Thymus (tissue), 11 donors: ENCODE measurements at regions not wholly inside any gene's neighbourhood (a gene's known extent, or its start where the extent isn't known, plus 50 kb on each side); places are given as distances from the start of the nearest gene placed in this dataset.
"Not testable (repeated sequence)": the region's sequence is repeated elsewhere in the genome, so short reads cannot be mapped to it uniquely, and the experiment has no call there.

Experiments
- DNase-seq, 9 donors: peaks; one replicate each; pipeline ENCODE4 v3.0.0-alpha.2; 2013; ENCODE audit warnings: low spot score in 9 of 9, low read depth in 6 of 9, missing footprints in 1 of 9
- H3K27ac ChIP-seq, 2 donors: one replicate each; pipeline ENCODE4 v1.5.1; 2013; ENCODE audit warnings: control low read depth in 1 of 2, low read depth in 1 of 2, low read length in 1 of 2, mild to moderate bottlenecking in 1 of 2, moderate library complexity in 1 of 2
- H3K27me3 ChIP-seq, 2 donors: one replicate each; pipeline ENCODE4 v1.5.1; 2013; ENCODE audit warnings: low read length in 1 of 2; ENCODE audit not compliant: control insufficient read depth in 2 of 2, insufficient read depth in 1 of 2
- H3K36me3 ChIP-seq, 2 donors: one replicate each; pipeline ENCODE4 v1.5.1; 2013; ENCODE audit warnings: low read length in 1 of 2, mild to moderate bottlenecking in 1 of 2, moderate library complexity in 1 of 2; ENCODE audit not compliant: control insufficient read depth in 2 of 2, insufficient read depth in 2 of 2
- H3K4me1 ChIP-seq, 2 donors: one replicate each; pipeline ENCODE4 v1.5.1; 2013; ENCODE audit warnings: low read length in 2 of 2; ENCODE audit not compliant: control insufficient read depth in 2 of 2, insufficient read depth in 2 of 2
- H3K4me3 ChIP-seq, 2 donors: one replicate each; pipeline ENCODE4 v1.5.1; 2013; ENCODE audit warnings: low read length in 2 of 2, control low read depth in 1 of 2, mild to moderate bottlenecking in 1 of 2
- H3K9me3 ChIP-seq, 2 donors: one replicate each; pipeline ENCODE4 v1.5.1; 2013; ENCODE audit warnings: low read length in 1 of 2, mild to moderate bottlenecking in 1 of 2; ENCODE audit not compliant: control insufficient read depth in 2 of 2, insufficient read depth in 1 of 2
- WGBS: extraction: QIAGEN DNeasy Blood & Tissue Kit; methylation state at CpG from one replicate; pipeline ENCODE4 v1.1.7; 2013; 5-methylcytosine and 5-hydroxymethylcytosine counted together
- donor health status: healthy.

DNA sequence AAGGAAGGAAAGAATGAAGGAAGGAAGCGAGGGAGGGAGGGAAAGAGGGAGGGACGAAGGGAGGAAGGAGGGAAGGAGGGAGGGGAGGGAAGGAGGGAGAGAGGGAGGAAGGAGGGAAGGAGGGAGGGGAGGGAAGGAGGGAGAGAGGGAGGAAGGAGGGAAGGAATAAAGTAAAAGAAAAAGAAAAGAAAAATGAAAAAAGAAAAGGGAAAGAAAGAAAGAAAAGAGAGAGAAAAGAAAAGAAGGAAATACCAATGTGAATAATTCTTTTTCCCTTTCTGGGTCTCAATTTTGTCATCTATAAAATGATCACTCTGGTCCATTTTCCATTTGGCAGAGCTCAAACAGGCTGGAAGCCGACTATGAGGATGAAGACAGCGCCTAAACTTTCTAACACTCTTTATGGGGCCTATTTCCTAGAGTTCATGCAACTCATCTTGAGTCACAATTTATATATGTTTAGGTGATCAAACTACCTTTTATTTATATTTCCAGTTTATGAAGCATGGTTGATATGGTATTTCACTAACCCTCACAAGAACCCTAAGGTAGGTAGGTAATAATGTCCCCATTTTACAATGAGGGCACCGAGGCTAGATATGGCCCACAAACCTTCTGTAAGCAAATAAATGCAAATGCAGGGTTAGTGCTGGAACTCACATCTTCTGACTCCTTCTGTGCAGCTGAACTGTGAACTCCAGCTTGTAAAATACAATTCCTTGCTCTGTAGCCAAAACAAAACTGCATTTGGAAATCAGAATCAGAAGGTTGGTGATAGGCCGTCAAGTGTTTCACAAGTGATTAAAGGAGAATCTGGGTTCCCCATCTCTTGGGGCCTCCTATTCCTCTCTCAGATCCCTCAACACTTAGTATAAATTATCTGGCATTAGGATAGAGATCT is 434.3 kb downstream of the ETS1 start:
- Histone ChIP-seq H3K27me3 (no peaks in the 10 kb centered on the region), H3K4me3 (no peak overlapping the region), H3K4me1 (no peaks in the 10 kb centered on the region), H3K36me3 (no peaks in the 10 kb centered on the region), H3K9me3 (no peaks in the 10 kb centered on the region), H3K27ac (no peak overlapping the region)
- no peak for DNase-seq
- whole genome bisulfite sequencing: 96% methylated on average over 6 of the region's 6 CpGs

DNA sequence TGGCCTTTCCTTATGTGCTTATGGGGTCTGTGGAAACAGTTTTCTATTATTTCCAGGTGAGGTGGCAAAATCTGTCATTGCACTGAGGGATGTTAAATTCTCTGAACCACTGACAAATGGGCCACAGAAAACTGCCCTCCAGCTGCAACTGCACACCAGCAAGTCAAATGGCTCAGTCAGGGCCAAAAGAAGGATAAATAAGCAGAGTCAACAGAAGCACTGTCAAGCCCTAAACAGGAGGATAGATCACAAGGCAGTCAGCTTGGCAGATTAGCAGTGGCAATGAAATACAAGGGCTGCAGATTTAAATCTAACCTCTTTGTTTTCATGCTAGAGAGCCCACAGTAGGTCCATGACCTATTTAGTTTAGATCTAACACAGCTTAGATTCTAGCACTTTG is 435.6 kb downstream of the ETS1 start:
- Histone ChIP-seq H3K4me1 (no peaks in the 10 kb centered on the region), H3K36me3 (no peaks in the 10 kb centered on the region), H3K27me3 (no peaks in the 10 kb centered on the region), H3K27ac (no peak overlapping the region), H3K9me3 (no peaks in the 10 kb centered on the region), H3K4me3 (no peak overlapping the region)
- DNase-seq: no peak

DNA sequence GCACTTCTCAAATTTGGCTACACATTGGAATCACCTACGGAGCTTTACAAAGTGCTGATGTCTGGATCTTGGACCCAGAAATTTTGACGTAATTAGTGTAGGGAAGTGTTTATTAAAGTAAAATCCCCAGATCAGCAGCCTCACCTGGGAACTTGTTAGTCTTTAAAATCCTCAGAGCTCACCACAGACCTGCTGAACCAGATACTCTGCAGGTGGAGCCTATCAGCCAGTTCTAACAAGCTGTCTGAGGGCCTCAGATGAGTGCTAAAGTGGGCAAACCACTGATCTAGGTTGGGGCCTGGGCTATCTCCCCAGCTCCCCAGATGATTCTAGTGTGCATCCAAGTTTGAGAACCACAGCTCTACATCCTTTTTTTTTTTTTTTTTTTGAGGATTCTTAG is 436.0 kb downstream of the ETS1 start:
- Histone ChIP-seq H3K27ac (no peak overlapping the region), H3K4me3 (no peak overlapping the region), H3K4me1 (no peaks in the 10 kb centered on the region), H3K27me3 (no peaks in the 10 kb centered on the region), H3K36me3 (no peaks in the 10 kb centered on the region), H3K9me3 (no peaks in the 10 kb centered on the region)
- 98% methylated on average over 2 of the region's 2 CpGs for WGBS
- DNase-seq: no peak

DNA sequence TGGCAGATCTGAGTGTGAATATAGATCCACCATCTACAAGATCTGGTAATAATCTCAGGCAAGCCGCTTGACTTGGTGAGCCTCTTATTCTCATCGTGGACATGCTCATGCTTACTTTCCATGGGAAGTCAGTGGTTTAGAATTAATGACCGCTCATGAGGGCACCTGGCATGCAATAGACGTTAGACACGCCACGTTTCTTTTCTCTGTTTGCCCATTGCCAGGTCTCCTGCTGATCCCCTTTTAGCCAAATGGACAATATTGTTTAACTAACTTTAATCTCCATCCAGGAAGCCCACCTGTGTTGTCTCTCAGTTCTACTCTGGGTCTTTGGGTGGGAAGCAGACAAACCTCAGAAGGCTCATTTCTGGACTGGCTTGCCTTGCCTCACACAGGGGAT is 439.1 kb downstream of the ETS1 start:
- DNase-seq: no peak
- H3K4me1 ChIP-seq: no peaks in the 10 kb centered on the region
- WGBS: 98% methylated on average over 6 of the region's 6 CpGs

DNA sequence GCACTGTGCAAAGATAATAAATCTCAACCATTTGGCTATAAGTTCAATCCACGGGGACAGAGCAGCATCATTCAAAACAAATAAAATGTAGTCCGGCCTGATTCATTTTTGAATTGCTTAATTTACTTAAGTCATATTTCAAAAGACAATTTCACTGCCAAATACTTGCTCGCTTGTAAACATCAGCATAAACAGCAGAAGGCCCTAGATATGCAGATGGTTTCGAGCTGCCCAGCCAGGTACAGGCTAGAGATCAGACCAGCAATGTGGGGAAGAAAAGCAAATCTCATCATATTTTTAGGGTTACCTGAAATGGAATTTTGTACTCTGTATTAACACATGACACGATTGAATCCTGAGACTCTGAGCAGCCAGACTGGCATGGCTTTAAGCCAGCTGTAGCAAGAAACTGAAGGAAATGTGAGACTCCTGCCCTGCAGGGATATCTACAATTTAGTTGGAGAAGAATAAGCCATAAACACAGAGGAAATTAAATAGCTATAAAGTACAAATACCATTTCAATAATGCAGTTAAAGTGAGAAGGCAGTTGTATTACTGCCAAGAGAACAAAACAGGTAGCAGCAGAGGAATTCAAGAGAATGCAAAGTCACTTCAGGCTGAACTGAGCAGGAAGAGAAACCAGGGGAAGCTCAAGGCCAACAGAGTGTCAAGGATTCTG is 440.3 kb downstream of the ETS1 start:
- no peak for DNase-seq
- no peak overlapping the region for H3K27ac ChIP-seq
- 88% methylated on average over 5 of the region's 5 CpGs for WGBS

More for the DNA sequence above, 439.1 kb downstream of the ETS1 start:
- Histone ChIP-seq H3K36me3 (no peaks in the 10 kb centered on the region), H3K27me3 (no peaks in the 10 kb centered on the region), H3K4me3 (no peak overlapping the region), H3K27ac (no peak overlapping the region), H3K9me3 (no peaks in the 10 kb centered on the region)

DNA sequence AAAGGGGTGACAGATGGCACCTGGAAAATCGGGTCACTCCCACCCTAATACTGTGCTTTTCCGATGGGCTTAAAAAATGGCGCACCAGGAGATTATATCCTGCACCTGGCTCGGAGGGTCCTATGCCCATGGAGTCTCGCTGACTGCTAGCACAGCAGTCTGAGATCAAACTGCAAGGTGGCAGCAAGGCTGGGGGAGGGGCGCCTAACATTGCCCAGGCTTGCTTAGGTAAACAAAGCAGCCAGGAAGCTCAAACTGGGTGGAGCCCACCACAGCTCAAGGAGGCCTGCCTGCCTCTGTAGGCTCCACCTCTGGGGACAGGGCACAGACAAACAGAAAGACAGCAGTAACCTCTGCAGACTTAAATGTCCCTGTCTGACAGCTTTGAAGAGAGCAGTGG is 447.1 kb downstream of the ETS1 start:
- not testable (repeated sequence) for H3K4me1 ChIP-seq, DNase-seq, H3K36me3 ChIP-seq, H3K9me3 ChIP-seq, H3K27me3 ChIP-seq, H3K4me3 ChIP-seq, H3K27ac ChIP-seq
- WGBS: 99% methylated on average over 5 of the region's 6 CpGs

More for the DNA sequence above, 440.3 kb downstream of the ETS1 start:
- Histone ChIP-seq H3K27me3 (no peaks in the 10 kb centered on the region), H3K4me3 (no peak overlapping the region), H3K36me3 (no peaks in the 10 kb centered on the region), H3K9me3 (no peaks in the 10 kb centered on the region), H3K4me1 (no peaks in the 10 kb centered on the region)

DNA sequence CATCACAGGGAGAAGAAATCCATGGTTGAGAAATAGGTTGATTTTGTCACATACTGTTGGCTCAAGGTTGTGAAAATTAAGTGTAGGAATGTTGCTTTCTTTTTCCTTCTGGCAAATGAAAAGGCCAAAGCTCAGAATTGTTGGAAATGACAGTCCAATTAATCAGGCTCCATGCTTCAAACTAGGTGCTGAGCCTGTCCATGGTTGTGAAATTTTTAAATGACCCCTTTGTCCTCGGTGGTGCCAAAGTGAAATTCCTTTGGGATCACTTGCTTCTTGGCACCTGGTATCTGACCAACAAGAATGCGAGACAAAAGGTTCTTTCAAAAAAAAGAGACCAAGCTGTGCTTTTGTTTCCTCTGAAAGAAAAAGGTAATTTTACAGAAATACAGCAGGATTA is 451.9 kb downstream of the ETS1 start:
- Histone ChIP-seq H3K4me3 (no peak overlapping the region), H3K4me1 (no peaks in the 10 kb centered on the region), H3K36me3 (no peaks in the 10 kb centered on the region), H3K27me3 (no peaks in the 10 kb centered on the region), H3K9me3 (no peaks in the 10 kb centered on the region), H3K27ac (no peak overlapping the region)
- DNase-seq: no peak
- 95% methylated on average over 2 of the region's 2 CpGs for WGBS

DNA sequence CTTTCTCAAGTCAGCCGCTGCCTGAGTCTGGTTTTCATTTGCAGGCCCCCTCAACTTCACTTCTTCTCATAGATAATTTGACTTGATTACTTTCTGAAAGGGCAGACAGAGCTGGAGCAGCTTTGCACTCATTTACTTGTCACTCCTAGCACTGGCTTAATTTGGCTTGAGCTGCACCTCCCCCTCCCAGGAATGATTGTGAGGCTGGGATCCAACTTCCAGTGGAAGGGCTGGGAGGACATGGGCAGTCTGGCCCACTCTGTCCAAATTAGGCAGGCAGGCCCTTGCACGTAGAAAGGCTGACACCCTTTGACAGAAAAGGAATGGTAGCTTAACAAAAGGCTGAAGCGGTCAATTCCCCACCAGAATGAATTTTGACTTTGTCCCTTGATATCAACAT is 453.9 kb downstream of the ETS1 start:
- DNase-seq: no peak
- no peaks in the 10 kb centered on the region for H3K27me3 ChIP-seq
- no peaks in the 10 kb centered on the region for H3K4me1 ChIP-seq
- H3K9me3 ChIP-seq: no peaks in the 10 kb centered on the region
- no peaks in the 10 kb centered on the region for H3K36me3 ChIP-seq
- WGBS: 98% methylated on average over 3 of the region's 3 CpGs
- no peak overlapping the region for H3K4me3 ChIP-seq
- no peak overlapping the region for H3K27ac ChIP-seq

DNA sequence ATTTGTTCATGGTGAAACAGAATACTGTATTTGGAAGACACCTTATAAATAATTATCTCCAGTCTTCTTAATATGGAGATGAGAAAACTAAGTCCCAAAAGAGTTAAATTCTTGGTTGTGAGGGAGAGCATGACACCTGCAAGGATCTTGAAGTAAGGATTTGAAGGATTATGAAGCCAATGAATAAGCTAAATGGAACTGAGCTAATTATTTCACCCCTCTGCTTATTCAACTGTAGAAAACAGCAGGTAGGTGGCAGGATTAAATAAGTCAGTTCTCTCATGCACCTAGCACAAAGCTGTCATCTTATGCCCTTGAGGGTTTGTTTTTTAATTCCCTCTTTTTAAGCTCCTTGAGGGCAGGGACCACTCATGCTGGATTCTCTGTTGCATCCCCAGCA is 457.3 kb downstream of the ETS1 start:
- Histone ChIP-seq H3K4me1 (no peaks in the 10 kb centered on the region), H3K4me3 (no peak overlapping the region), H3K36me3 (no peaks in the 10 kb centered on the region), H3K27me3 (no peaks in the 10 kb centered on the region), H3K9me3 (no peaks in the 10 kb centered on the region), H3K27ac (no peak overlapping the region)
- no peak for DNase-seq
